ENCODE measurements at regions not wholly inside any gene's neighbourhood (a gene's known extent, or its start where the extent isn't known, plus 50 kb on each side); places are given as distances from the start of the nearest gene placed in this dataset.

DNA sequence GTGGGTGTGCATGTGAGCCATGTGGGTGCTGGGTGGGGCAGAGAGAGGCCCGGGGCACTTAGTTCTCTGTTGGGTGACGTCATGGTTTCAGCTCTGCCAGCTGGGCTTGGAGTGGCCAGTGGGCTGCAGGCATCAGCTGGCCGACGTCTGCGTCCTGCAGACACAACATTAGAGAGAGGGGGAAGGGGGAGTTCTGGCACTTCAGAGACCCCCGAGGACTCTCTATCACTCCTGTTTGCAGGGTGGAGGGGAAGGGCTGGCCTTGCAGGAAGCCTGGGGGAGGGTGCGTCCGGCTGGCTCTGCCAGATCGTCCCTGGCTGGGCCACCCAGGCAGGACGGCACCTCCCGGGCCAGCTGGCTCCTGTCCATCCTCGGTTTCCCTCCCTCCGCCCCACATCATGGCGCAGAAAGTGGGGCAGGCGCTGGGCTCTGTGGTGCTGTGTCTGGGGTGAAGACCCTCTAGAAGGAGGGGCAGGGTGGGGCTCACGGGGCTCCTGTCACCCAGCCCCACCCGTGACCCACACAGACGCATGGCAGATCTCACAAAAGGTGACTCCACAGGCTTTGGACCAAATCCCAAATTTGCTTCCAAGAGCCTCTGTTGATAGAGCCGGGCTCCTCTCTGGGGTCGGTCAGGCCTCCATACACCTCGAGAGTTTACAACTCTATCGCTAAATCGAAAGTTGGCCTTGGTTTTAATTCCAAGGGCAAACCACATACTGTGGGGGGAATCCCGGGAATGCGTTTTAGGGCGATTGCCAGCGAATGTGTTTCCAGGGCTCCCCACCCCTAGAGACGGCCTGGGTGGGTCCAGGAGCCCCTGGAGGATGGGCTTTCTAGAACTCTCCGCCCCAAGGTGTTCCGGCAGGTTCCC, 73.4 kb upstream of the TTC34 start (continued):
- TF ChIP-seq, protein P1, sequence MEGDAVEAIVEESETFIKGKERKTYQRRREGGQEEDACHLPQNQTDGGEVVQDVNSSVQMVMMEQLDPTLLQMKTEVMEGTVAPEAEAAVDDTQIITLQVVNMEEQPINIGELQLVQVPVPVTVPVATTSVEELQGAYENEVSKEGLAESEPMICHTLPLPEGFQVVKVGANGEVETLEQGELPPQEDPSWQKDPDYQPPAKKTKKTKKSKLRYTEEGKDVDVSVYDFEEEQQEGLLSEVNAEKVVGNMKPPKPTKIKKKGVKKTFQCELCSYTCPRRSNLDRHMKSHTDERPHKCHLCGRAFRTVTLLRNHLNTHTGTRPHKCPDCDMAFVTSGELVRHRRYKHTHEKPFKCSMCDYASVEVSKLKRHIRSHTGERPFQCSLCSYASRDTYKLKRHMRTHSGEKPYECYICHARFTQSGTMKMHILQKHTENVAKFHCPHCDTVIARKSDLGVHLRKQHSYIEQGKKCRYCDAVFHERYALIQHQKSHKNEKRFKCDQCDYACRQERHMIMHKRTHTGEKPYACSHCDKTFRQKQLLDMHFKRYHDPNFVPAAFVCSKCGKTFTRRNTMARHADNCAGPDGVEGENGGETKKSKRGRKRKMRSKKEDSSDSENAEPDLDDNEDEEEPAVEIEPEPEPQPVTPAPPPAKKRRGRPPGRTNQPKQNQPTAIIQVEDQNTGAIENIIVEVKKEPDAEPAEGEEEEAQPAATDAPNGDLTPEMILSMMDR (IDR thresholded peaks at IDR 0.05; ENCODE audit: control extremely low read depth in 1 of 3, insufficient read depth in 1 of 3, low read depth in 1 of 3, low read length in 3 of 3) = no peak
- no peak for TF ChIP-seq TBP (IDR thresholded peaks at IDR 0.05; ENCODE audit: low read depth, low read length)
- TF ChIP-seq CEBPB (IDR thresholded peaks at IDR 0.05; ENCODE audit: low read depth, low read length) = no peak
